Prostate gland (tissue), 2 donors: ENCODE measurements at regions not wholly inside any gene's neighbourhood (a gene's known extent, or its start where the extent isn't known, plus 50 kb on each side); places are given as distances from the start of the nearest gene placed in this dataset.

Experiments
- POLR2AphosphoS5 ChIP-seq: sonication (generic); formaldehyde crosslinking; IDR thresholded peaks from one replicate; pipeline ENCODE4 v1.6.1; 2017; ENCODE audit warnings: antibody characterized with exemption
- TF ChIP-seq, protein P1 (sequence below), 4 experiments: fragments of 200-600 bp in 2 of 4; fragments of 450-650 bp in 2 of 4; sonication (generic) in 2 of 4; IDR thresholded peaks; 1 replicate in 3 of 4; 2 replicates in 1 of 4; pipeline ENCODE4 v1.5.1; 2016 to 2019; ENCODE audit warnings: antibody characterized with exemption in 4 of 4, mild to moderate bottlenecking in 2 of 4, moderate library complexity in 2 of 4

- TF ChIP-seq, protein P1, sequence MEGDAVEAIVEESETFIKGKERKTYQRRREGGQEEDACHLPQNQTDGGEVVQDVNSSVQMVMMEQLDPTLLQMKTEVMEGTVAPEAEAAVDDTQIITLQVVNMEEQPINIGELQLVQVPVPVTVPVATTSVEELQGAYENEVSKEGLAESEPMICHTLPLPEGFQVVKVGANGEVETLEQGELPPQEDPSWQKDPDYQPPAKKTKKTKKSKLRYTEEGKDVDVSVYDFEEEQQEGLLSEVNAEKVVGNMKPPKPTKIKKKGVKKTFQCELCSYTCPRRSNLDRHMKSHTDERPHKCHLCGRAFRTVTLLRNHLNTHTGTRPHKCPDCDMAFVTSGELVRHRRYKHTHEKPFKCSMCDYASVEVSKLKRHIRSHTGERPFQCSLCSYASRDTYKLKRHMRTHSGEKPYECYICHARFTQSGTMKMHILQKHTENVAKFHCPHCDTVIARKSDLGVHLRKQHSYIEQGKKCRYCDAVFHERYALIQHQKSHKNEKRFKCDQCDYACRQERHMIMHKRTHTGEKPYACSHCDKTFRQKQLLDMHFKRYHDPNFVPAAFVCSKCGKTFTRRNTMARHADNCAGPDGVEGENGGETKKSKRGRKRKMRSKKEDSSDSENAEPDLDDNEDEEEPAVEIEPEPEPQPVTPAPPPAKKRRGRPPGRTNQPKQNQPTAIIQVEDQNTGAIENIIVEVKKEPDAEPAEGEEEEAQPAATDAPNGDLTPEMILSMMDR (IDR thresholded peaks at IDR 0.05), result no peak
- no peak for TF ChIP-seq POLR2AphosphoS5
Measured at GRCh38 chr6:113313841-113314240, 543.3 kb upstream of the MARCKS start.
